DMS153 treated with DMSO at 0.1 percent for 48 hours (cell line): ENCODE measurements at regions not wholly inside any gene's neighbourhood (a gene's known extent, or its start where the extent isn't known, plus 50 kb on each side); places are given as distances from the start of the nearest gene placed in this dataset.
A peak's percentile ranks its signal among the peaks of the same experiment; 100 is the strongest.

Experiments
- DNase-seq: peaks from one replicate; lab custom pipeline; 2025; ENCODE audit not compliant: unreplicated experiment; lab: John Stamatoyannopoulos, UW

DNA sequence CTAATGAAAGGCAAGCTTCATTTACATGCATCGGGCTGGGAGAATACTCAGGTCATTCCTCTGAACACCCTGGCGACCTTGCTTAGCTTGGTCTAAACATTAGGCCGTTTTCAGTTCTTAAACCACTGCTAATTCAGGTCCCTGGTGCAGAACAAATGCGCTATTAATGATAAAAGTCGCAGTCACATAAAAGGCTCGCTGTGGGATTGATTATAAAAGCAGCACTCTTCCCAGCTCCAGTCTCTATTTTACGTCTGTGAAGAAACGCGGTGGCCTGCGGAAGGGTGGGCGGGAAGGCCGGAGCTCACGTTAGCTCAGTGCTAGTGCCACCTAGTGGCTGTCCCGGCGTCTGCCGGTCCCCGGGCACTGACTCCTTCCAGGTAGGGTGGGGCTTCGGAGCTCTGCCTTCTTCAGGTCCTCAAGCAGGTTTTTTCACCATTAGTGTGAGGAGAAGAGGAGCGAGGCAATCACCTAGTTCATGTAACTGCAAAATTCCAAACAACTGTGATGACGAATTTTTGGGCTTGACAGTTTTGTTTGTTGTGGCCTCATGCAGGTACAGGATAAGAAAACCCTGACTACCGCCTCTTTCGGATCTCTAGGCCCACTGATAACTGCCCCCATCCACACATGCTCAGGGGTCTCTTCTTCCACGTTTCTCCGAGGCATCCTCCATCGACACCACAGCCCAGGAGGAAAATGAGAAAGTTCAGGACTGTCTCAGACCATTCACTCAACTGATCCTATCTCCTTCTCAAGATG, 66.5 kb upstream of the CLMP start:
- DNase-seq: peak; percentile 49

DNA sequence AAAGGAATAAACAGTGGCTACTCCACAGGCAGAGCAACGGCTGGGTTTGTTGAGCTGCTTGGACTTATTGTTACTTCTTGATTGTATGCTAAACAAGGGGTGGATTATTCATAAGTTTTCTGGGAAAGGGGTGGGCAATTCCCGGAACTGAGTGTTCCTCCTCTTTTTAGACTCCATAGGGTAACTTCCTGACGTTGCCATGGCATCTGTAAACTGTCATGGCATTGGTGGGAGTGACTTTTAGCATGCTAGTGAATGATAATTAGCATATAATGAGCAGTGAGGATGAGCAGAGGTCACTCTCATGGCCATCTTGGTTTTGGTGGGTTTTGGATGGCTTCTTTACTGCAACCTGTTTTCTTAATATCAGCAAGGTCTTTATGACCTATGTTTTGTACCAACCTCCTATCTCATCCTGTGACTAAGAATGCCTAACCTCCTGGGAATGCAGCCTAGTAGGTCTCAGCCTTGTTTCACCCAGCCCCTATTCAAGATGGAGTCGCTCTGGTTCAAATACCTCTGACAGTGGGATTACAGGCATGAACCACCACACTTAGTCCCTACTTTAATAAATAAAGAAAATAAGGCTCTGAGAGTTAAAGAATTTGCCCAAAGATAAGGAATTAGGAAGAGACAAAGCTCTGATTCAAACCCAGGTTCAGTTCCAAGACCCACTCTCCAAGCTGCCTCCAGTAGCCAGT, 65.6 kb upstream of the CLMP start:
- DNase-seq: no peak

DNA sequence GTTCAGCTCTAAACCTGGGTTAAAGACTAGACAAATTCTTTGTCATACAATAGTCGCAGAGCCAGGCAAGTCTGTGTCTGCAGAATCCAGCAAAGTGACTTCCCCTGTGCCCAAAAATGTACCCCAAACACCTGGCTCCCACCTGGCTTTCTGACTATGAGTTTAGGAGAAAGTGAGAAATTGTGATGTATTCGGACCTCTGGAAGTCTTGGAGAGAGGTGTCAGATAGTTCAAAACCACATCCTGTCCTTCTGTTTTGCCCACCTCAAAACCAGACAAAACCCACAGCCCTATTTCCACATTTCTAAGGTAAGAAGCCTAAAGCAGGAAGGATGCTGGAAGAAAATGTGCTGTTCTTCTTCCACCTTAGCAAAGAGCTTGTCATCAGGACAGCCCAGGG, 63.8 kb upstream of the CLMP start:
- no peak for DNase-seq

DNA sequence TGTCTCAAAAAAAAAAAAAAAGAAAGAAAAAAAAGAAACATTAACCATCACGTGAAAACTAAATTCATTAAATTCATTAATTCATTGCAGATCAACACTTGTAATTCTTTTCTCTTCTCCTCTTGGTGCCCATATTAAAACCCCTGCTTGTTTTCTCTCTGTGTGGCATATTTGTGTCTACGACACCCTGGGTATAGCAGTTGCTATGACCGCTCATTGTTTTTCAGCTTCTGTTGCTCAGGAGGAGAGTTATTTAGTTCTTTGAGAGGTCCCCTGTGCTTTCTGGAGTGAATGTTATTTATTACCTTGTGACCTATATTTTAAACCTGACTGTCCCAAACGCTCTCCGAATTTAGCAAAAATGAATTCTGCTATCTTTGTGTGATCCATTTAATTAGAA, 62.3 kb upstream of the CLMP start:
- DNase-seq: no peak

DNA sequence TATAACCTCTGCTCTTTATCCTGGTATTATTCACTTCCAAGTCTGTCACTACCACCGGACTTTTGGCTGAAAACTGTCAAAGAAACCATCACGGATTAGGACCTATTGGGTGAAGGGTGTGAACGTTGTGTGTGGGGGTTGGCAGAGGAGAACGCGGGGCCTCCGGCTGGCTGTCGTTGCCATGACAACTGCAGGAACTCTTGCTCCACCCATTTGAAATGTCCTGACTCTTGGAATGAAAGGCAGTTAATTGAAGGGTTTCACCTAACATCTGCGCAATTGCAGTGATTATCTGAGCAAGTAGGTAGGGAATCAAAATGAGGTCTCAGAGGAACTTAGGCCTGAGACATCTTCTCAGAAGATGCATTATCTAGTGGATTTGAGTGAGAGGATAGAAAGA, 60.9 kb upstream of the CLMP start:
- no peak for DNase-seq

DNA sequence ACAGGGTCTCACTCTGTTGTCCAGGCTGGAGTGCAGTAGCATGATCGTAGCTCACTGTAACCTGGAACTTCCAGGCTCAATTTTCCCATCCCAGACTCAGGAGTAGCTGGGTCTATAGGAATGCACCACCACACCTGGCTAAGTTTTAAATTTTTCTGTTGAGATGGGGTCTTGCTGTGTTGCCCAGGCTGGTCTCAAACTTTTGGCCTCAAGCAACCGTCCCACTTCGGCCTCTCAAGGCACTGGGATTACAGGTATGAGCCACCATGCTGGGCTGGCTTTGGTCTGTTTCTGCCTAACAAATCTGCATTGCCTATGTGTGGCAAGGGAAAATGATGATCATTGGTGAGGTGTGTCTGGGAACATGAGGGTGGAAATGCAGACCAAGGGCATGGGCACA, 59.3 kb upstream of the CLMP start:
- no peak for DNase-seq

DNA sequence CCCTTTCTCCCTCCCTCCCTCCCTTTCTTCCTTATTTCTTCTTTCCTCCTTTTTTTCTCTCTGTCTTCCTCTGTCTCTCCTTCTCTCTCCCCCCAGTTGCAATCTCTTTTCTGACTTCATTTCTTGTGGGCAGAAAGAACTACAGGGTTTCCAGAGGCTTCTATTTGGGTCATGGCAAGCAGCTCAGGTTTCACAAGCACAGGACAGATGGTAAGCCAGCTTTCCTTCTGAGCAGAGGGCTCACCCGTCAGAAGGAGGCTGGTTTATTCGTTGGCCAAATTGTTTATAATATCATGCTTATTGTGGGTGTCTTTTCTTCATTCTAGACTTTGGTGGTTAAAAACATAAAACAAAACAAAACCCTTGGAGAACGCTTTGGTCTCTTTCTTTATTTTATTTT, 58.9 kb upstream of the CLMP start:
- no peak for DNase-seq

DNA sequence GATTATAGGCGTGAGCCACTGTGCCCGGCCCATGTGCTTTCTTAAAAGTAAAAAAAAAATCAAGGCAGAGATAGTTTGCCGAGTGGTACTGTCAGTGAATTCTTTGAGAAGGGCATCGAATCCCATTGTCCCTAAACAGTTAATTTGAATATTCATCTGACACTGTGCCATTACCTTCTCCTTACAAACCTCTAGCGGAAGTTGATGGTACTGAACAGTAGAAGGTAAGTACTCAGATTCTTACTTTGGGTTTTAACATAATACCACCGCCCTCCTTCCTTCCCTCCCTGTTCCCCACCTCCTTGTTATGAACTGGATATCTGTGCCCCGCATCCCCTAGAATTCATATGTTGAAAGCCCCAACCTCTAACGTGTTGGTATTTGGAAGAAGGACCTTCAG, 58.2 kb upstream of the CLMP start:
- DNase-seq: no peak

DNA sequence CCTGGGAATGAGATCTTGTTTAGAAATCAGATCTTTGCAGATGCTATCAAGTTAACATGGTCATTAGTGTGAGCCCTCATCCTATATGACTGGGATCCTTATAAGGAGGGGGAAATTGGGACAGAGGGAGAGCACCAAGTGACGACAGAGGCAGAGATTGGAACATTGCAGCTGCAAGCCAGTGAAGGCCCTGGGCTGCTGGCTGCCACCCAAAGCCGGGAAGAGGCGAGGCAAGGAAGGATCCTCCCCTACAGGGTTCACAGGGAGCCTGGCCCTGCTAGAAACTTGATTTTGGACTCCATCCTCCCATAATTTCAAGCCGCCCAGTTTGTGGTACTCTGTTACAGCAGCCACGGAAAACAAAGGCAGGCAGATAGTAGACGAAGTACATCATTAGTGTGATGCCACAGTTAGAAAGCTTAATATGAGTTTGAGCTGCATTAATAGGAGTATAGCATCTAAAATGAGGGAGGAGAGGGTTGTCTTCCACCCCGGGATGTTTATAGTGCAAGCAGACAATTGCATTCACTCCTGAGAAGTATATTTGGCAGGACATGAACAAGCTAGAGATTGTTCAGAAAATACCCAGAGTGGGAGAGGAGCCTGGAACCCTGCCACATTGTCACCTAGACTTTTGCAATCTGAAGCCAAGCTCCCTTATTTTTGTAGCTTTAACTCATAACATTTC, 56.8 kb upstream of the CLMP start:
- no peak for DNase-seq

DNA sequence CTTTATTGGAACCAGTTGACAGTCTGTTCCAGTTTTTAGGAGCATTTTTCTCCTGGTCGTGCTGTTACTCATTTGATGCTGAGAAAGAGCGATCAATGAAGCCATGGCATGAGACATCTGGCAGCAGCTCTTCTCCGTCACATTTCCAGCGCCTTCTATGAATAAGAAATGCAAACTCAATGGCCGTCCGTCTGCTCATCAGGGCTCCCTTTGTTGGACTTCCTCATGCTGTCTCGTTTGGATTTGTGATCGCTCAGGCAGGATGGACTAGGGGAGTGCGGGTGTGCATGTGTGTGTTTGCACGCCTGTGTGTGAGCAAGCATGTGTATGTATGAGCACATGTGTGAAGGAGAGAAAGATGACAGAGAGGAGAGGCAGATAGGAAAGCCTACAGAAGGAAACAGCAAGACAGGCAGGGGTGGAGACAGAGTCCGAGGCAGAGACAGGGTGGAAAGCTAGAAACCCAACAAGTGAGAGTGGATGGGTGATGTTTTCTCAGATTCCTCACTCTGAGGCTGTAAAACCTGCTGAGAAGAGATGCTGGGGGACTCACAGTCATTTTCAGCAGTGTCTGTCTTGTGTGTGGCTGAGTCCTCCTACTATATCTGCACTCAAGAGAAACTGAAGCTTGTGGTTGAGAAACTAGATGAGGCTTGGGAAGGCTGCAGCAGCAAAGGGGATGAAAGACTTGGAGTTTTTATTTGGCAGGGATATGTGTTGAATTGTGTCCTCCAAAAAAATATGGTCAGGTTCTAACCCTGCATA, 56.0 kb upstream of the CLMP start:
- no peak for DNase-seq

DNA sequence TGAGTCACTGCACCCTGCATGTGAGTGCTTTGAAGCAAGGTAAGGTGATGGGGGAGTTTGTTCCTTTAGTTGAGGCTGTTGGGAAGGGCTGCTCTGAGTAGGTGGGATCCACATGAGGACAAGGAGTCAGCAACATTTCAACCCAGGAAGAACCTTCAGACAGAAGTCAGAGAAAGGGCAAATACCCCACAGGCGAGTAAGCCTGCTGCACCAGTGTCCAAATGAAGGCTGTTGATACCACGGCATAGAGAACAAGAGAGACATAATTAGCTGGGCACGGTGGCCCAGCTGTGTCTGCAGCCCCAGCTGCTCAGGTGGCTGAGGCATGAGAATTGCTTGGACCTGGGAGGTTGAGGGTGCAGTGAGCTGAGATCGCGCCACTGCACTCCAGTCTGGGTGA, 54.3 kb upstream of the CLMP start:
- DNase-seq: no peak

DNA sequence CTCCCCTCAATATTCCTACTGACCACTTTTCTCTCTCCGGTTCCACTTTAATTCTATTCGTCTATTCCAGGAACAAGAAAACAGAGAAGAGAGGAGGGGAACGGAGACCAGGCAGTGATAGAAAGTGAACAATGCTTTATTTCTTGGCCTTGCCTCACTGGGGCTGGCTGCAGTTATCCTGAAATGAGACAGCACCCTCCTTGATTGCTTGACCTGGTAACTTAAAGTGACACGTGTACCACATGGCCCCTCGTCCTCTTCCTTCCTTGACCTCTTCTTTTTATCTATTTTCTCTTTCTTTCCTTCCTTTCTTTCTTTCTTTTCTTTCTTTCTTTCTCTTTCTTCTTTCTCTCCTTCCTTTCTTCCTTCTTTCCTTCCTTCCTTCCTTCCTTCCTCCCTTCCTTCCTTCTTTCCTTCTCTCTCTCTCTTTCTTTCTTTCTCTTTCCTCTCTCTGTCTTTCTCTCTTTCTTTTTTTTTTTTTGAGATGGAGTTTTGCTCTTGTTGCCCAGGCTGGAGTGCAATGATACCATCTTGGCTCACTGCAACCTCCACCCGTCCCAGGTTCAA, 52.8 kb upstream of the CLMP start:
- no peak for DNase-seq

DNA sequence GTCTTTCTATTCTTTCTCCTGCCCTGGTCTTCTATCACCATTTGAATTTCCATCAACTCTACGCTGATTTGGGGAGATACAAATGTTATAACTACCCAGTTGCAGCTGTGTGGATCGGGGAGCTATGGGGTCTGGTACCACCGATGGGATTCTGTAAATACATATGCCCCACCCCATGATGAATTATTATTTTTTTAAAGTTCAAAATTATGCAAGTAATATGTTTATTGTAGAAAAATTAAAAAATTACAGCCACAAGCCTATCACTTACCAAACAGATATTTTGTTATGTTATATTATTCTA, 52.4 kb upstream of the CLMP start:
- DNase-seq: no peak

DNA sequence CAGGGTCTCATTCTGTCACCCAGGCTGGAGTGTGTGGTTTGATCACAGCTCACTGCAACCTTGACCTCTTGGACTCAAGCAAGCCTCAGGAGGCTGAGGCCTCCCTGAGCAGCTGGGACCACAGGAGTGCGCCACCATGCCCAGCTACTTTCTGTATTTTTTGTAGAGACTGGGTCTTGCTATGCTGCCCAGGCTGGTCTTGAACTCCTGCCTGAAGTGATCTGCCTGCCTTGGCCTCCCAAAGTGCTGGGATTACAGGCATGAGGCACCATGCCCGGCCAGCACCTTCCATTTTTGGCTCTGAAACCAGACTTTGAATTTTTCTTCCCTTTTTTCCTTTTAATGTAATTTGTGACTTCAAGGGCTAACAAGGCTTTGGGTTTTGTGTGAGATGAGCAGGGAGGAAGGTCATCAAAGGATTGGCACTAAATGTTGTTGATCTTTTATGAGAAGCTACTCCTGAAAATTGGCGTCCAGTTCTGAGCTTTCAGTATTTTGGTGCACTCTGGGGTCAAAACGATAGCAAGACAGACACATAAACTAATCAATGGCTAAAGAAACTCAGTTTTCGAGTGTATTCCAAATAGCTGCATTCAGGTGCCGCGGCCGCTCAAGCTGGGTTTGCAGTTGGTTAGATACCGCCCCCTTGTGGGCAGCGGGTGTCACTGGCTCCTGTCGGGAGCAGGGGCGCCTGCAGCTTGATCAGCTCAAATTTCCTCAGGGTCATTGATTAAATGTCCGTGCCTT, 51.9 kb upstream of the CLMP start:
- peak; percentile 62 for DNase-seq

DNA sequence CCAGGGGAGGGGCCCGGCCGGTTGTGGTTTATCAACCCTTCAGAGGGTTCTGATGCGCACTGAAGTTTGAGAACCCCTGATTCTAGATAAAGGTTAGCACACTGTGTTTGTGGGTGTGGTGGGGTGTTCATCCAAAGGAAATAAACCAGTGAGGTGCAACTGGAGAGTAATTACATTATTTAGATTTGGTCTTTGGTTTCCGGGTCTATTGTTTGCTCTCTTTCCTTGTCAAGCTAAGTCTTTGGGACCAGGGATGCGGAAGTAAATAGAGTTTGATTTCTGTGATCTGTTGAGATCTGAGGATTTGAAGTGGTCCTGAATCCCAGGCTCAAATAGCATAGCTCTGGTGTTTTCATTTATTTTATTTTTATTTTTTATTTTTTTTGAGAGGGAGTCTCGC, 50.5 kb upstream of the CLMP start:
- DNase-seq: no peak
